ENCODE measurements at regions not wholly inside any gene's neighbourhood (a gene's known extent, or its start where the extent isn't known, plus 50 kb on each side); places are given as distances from the start of the nearest gene placed in this dataset.

DNA sequence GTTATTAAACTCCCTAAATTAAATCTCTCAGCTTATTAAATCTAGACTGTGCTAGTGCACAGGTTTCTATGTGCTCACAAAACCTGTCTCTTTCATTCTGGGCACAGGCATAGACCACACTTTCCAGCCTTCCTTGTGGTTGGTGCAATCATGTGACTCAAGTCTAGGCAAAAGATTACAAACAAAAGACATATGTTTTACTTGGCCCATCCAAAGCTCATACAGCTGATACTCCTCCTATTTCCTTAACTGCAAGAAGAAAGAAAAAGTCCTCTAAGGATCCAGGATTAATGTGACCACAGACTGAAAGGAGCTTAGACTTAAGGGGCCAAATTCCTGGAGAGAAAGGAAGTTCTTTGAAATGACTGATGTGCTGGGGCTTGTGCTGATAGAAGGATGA is 731.3 kb upstream of the RAB6C start:
- TF ChIP-seq, protein P1, sequence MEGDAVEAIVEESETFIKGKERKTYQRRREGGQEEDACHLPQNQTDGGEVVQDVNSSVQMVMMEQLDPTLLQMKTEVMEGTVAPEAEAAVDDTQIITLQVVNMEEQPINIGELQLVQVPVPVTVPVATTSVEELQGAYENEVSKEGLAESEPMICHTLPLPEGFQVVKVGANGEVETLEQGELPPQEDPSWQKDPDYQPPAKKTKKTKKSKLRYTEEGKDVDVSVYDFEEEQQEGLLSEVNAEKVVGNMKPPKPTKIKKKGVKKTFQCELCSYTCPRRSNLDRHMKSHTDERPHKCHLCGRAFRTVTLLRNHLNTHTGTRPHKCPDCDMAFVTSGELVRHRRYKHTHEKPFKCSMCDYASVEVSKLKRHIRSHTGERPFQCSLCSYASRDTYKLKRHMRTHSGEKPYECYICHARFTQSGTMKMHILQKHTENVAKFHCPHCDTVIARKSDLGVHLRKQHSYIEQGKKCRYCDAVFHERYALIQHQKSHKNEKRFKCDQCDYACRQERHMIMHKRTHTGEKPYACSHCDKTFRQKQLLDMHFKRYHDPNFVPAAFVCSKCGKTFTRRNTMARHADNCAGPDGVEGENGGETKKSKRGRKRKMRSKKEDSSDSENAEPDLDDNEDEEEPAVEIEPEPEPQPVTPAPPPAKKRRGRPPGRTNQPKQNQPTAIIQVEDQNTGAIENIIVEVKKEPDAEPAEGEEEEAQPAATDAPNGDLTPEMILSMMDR (conservative IDR thresholded peaks at IDR 0.05) = no peak
- no peak overlapping the region for H3K27ac ChIP-seq

DNA sequence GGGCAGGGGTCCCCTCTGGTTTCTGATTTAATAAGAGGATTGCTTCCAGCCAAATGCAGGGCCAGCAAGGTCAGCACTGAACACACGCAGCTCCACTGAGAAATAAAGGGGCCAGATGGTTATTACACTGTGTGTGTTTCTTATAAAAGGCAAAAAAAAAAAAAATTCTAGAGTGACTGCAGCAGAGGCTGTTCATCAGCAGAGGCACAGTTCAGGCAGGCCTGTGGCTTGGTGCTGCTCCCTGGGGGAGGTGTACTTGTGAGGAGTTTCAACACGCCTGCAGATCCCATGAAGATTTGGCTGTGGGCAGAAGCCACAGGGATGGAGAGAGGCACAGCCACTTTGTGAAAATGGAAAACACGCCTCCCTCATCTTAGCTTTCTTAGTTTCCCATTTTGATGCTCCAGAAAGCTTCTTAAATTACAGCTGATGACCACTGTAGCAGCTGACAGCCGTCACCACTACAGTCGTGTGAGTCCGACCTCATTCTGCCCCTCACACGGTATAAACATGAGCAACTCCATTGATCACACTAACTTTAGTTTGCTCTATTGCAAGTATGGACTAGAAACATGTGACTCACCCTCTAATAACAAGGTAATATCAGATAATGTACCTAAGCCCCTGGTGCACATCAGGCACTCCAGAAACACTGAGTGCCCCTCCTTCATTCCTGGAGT is 726.5 kb upstream of the RAB6C start:
- TF ChIP-seq, protein P1 (conservative IDR thresholded peaks at IDR 0.05) = no peak
- no peak overlapping the region for H3K27ac ChIP-seq

DNA sequence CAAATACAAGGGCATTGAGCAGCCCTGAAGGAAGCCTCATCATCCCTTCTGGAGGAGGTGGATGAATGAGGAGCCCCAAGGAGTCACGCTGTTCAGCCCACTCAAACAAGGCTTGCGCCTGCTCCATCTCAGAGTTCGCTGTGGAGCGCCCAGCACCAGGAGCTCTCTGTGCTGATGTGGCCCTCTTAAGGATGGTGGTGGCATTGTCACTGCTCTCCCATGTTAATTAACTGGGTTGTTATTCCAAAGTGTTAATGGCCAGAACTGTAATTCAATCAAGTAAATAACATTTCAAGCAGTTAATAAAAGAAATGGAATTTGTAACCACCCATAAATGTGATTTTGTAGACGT is 726.0 kb upstream of the RAB6C start:
- no peak overlapping the region for H3K27ac ChIP-seq

DNA sequence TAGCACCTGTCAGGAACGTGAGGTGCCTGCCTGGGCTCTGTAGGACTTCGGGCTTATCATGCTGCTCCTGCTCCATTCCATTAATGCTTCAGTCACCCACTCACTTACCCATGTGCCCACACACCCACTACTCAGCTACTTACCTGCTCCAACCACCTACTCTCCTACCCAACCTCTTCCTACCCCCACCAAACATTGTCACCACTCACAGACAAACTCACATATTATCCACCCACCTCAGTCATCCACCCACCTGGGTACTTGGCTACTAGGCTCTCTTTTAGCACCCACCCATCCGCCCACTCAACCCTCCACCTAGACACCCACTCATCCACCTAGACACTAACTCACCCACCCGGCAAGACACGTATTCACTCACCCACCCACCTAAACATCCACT is 724.7 kb upstream of the RAB6C start:
- H3K27ac ChIP-seq = no peak overlapping the region
- TF ChIP-seq, protein P1 (conservative IDR thresholded peaks at IDR 0.05) = no peak

More for the DNA sequence above, 726.0 kb upstream of the RAB6C start:
- TF ChIP-seq, protein P1 (conservative IDR thresholded peaks at IDR 0.05) = peak; percentile 76

DNA sequence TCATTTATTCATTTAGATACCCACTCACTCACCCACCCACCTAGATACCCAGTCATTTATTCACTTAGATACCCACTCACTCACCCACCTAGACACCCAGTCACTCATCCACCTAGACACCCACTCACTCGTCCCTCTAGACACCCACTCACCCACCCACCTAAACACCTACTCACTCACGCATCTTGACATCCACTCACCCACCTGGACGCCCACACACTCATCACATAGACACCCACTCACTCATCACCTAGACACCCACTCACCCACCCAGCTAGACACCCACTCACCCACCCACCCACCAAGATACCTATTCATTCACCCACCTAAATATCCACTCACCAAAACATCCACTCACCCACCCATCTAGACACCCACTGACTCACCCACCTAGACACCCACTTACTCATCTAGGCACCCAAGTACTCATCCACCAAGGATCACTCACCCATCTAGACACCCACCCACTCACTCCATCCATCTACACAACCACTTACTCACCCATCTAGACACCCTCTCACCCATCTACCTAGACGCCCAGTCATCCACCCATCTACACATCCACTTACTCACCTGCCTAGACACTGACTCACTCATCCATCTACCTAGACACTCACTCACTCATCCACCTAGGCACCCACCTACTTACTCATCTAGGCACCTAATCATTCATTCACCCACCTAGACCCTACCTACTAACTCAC is 723.7 kb upstream of the RAB6C start:
- no peak overlapping the region for H3K27ac ChIP-seq
- TF ChIP-seq, protein P1 (conservative IDR thresholded peaks at IDR 0.05) = no peak

DNA sequence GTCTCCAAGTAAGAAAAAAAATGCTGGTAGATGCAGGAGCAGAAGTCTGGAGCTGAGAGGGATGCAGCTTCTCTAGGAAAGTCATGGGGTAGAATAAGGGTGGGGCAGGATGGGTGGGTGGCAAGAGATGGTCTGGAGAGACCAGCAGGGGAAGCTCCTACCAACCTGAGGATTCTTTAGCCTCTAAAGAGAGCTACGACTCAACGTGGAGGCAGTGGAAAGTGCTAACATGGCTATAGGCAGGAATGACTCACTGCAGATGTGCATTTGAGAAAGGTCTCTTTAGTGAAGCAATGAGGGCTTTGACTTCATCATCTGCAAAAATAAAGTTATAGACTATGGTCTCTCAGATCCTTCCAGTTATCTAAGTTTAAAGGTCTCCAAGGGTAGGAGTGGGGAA is 722.8 kb upstream of the RAB6C start:
- no peak overlapping the region for H3K27ac ChIP-seq
- TF ChIP-seq, protein P1 (conservative IDR thresholded peaks at IDR 0.05) = no peak

DNA sequence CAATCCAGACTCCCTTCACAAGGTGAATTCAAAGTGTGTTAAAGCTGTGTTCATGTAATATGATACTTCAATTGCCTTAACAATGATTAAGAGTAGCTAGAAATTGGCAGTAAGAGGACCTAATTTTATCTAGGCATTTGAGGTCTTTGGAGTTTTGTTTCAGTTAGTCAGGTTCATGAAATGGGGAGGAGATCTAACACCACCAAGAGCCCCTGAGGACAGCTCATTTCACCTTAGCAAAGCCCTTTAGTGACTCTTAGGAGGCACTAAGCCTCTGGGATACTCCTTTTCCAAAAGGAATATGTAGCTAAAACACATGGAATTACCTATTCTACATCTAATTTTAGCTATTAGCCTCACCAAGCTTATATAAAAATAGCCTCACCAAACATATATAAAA is 716.5 kb upstream of the RAB6C start:
- H3K27ac ChIP-seq = no peak overlapping the region
- TF ChIP-seq, protein P1 (conservative IDR thresholded peaks at IDR 0.05) = no peak

Data from VCaP (cell line).